ENCODE measurements at regions not wholly inside any gene's neighbourhood (a gene's known extent, or its start where the extent isn't known, plus 50 kb on each side); places are given as distances from the start of the nearest gene placed in this dataset.

DNA sequence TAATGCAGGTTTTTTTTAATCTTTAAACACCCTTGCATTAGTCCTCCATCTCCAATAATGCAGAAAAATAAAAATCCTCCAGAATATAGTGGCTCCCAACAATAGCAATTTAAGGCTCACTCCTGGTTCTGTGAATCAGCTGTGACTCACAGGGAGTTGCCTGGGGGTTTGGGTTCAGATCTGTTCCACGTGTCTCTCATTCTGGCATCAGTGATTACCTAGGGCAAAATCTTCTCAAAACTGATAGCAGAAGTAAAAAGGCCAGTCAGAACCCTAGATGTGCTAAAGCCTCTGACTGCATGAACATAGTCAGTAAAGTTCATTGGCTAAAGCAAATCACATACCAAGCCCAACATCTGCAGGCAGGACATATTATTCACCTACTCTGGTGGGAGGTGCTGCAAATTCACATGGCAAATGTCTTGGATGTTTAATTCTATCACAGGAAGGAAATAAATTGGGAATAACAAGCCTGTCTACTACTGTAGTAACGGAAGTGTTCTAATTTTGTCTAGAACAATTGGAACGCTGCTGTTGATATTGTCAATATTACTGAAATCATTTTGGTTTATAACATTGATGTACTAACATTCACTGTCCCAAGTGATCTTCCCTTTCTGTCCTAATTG, 364.1 kb upstream of the CNTN4 start:
- TF ChIP-seq POLR2A (IDR thresholded peaks at IDR 0.05) (no peak), POLR2AphosphoS5 (IDR thresholded peaks at IDR 0.05) (no peak), CTCF (IDR thresholded peaks at IDR 0.05) (no peak)
